ENCODE measurements at regions not wholly inside any gene's neighbourhood (a gene's known extent, or its start where the extent isn't known, plus 50 kb on each side); places are given as distances from the start of the nearest gene placed in this dataset.

GRCh38 chr9:11366585-11367129 is 753.9 kb upstream of the PTPRD start:
- Mint-ChIP-seq H3K4me3 (no peak overlapping the region), H3K27me3 (no peaks in the 10 kb centered on the region), H3K9me3 (peaks cover 4% of the 10 kb centered on the region), H3K4me1 (no peaks in the 10 kb centered on the region), H3K27ac (no peak overlapping the region), H3K36me3 (no peaks in the 10 kb centered on the region)
- CTCF ChIA-PET, result no interaction called here
- no peak for DNase-seq

- CTCF ChIA-PET, result no interaction called here
- Mint-ChIP-seq H3K4me3 (no peak overlapping the region), H3K27me3 (no peaks in the 10 kb centered on the region), H3K36me3 (no peaks in the 10 kb centered on the region), H3K9me3 (peaks cover 20% of the 10 kb centered on the region), H3K4me1 (no peaks in the 10 kb centered on the region), H3K27ac (no peak overlapping the region)
- no peak for DNase-seq
Measured at GRCh38 chr9:11374926-11375325, 762.1 kb upstream of the PTPRD start.

- CTCF ChIA-PET, result no interaction called here
- Mint-ChIP-seq H3K4me1 (no peaks in the 10 kb centered on the region), H3K9me3 (peaks cover 24% of the 10 kb centered on the region), H3K36me3 (no peaks in the 10 kb centered on the region), H3K27me3 (no peaks in the 10 kb centered on the region), H3K4me3 (no peak overlapping the region), H3K27ac (no peak overlapping the region)
- DNase-seq, result no peak
Measured at GRCh38 chr9:11402621-11403020, 789.8 kb upstream of the PTPRD start.

GRCh38 chr9:11414241-11414640 is 801.4 kb upstream of the PTPRD start:
- Mint-ChIP-seq H3K27me3 (no peaks in the 10 kb centered on the region), H3K4me3 (no peak overlapping the region), H3K36me3 (no peaks in the 10 kb centered on the region), H3K4me1 (no peaks in the 10 kb centered on the region), H3K27ac (no peak overlapping the region), H3K9me3 (peaks cover 11% of the 10 kb centered on the region)
- DNase-seq, result no peak
- CTCF ChIA-PET, result no interaction called here

- H3K27me3 Mint-ChIP-seq, result no peaks in the 10 kb centered on the region
- CTCF ChIA-PET, result no interaction called here
- no peak overlapping the region for H3K4me3 Mint-ChIP-seq
- no peak for DNase-seq
- no peaks in the 10 kb centered on the region for H3K4me1 Mint-ChIP-seq
- H3K27ac Mint-ChIP-seq, result no peak overlapping the region
- H3K36me3 Mint-ChIP-seq, result no peaks in the 10 kb centered on the region
- H3K9me3 Mint-ChIP-seq, result peaks cover 13% of the 10 kb centered on the region
Measured at GRCh38 chr9:11417782-11418181, 805.0 kb upstream of the PTPRD start.

- Mint-ChIP-seq H3K9me3 (peaks cover 18% of the 10 kb centered on the region), H3K36me3 (no peaks in the 10 kb centered on the region), H3K27ac (no peak overlapping the region)
Measured at GRCh38 chr9:11431490-11431889, 818.7 kb upstream of the PTPRD start.

GRCh38 chr9:11432361-11432760 is 819.6 kb upstream of the PTPRD start:
- Mint-ChIP-seq H3K27me3 (no peaks in the 10 kb centered on the region), H3K9me3 (peaks cover 17% of the 10 kb centered on the region)
- CTCF ChIA-PET, result no interaction called here

More at GRCh38 chr9:11431490-11431889, 818.7 kb upstream of the PTPRD start:
- CTCF ChIA-PET, result no interaction called here
- DNase-seq, result no peak
- Mint-ChIP-seq H3K27me3 (no peaks in the 10 kb centered on the region), H3K4me1 (no peaks in the 10 kb centered on the region), H3K4me3 (no peak overlapping the region)

GRCh38 chr9:11443631-11444030 is 830.8 kb upstream of the PTPRD start:
- DNase-seq, result no peak
- Mint-ChIP-seq H3K36me3 (no peaks in the 10 kb centered on the region), H3K27me3 (no peaks in the 10 kb centered on the region), H3K4me1 (no peaks in the 10 kb centered on the region), H3K27ac (no peak overlapping the region), H3K9me3 (peaks cover 15% of the 10 kb centered on the region), H3K4me3 (no peak overlapping the region)
- CTCF ChIA-PET, result no interaction called here

More at GRCh38 chr9:11432361-11432760, 819.6 kb upstream of the PTPRD start:
- no peak overlapping the region for H3K27ac Mint-ChIP-seq
- H3K36me3 Mint-ChIP-seq, result no peaks in the 10 kb centered on the region
- DNase-seq, result no peak
- H3K4me3 Mint-ChIP-seq, result no peak overlapping the region
- no peaks in the 10 kb centered on the region for H3K4me1 Mint-ChIP-seq

GRCh38 chr9:11457825-11458790 is 845.3 kb upstream of the PTPRD start:
- Mint-ChIP-seq H3K36me3 (no peaks in the 10 kb centered on the region), H3K4me1 (no peaks in the 10 kb centered on the region), H3K4me3 (no peak overlapping the region), H3K9me3 (peaks cover 4% of the 10 kb centered on the region), H3K27ac (no peak overlapping the region), H3K27me3 (no peaks in the 10 kb centered on the region)
- DNase-seq, result no peak
- CTCF ChIA-PET, result no interaction called here

GRCh38 chr9:11469745-11470144 is 856.9 kb upstream of the PTPRD start:
- Mint-ChIP-seq H3K4me1 (no peaks in the 10 kb centered on the region), H3K9me3 (peaks cover 4% of the 10 kb centered on the region), H3K4me3 (no peak overlapping the region), H3K27me3 (no peaks in the 10 kb centered on the region), H3K36me3 (no peaks in the 10 kb centered on the region), H3K27ac (no peak overlapping the region)
- CTCF ChIA-PET, result no interaction called here
- DNase-seq, result no peak

GRCh38 chr9:11471321-11471720 is 858.5 kb upstream of the PTPRD start:
- DNase-seq, result no peak
- Mint-ChIP-seq H3K27ac (no peak overlapping the region), H3K4me3 (no peak overlapping the region), H3K9me3 (peaks cover 4% of the 10 kb centered on the region), H3K36me3 (no peaks in the 10 kb centered on the region), H3K4me1 (no peaks in the 10 kb centered on the region), H3K27me3 (no peaks in the 10 kb centered on the region)
- CTCF ChIA-PET, result no interaction called here

- Mint-ChIP-seq H3K36me3 (no peaks in the 10 kb centered on the region), H3K27me3 (no peaks in the 10 kb centered on the region), H3K4me3 (no peak overlapping the region), H3K4me1 (no peaks in the 10 kb centered on the region), H3K9me3 (peaks cover 17% of the 10 kb centered on the region), H3K27ac (no peak overlapping the region)
- DNase-seq, result no peak
- CTCF ChIA-PET, result no interaction called here
Measured at GRCh38 chr9:11500780-11501179, 888.0 kb upstream of the PTPRD start.

- Mint-ChIP-seq H3K4me3 (no peak overlapping the region), H3K27me3 (no peaks in the 10 kb centered on the region), H3K27ac (no peak overlapping the region), H3K4me1 (no peaks in the 10 kb centered on the region), H3K9me3 (peaks cover 20% of the 10 kb centered on the region), H3K36me3 (no peaks in the 10 kb centered on the region)
- DNase-seq, result no peak
- CTCF ChIA-PET, result no interaction called here
Measured at GRCh38 chr9:11506980-11507379, 894.2 kb upstream of the PTPRD start.

- H3K9me3 Mint-ChIP-seq, result peaks cover 2% of the 10 kb centered on the region
Measured at GRCh38 chr9:11537566-11537965, 924.8 kb upstream of the PTPRD start.

GRCh38 chr9:11542781-11543180 is 930.0 kb upstream of the PTPRD start:
- no peak for DNase-seq
- CTCF ChIA-PET, result no interaction called here
- Mint-ChIP-seq H3K9me3 (peaks cover 6% of the 10 kb centered on the region), H3K4me1 (no peaks in the 10 kb centered on the region), H3K4me3 (no peak overlapping the region), H3K27ac (no peak overlapping the region), H3K27me3 (no peaks in the 10 kb centered on the region), H3K36me3 (no peaks in the 10 kb centered on the region)

More at GRCh38 chr9:11537566-11537965, 924.8 kb upstream of the PTPRD start:
- Mint-ChIP-seq H3K27ac (no peak overlapping the region), H3K4me3 (no peak overlapping the region), H3K36me3 (no peaks in the 10 kb centered on the region), H3K4me1 (no peaks in the 10 kb centered on the region), H3K27me3 (no peaks in the 10 kb centered on the region)
- CTCF ChIA-PET, result no interaction called here
- DNase-seq, result no peak

Data from activated naive CD4-positive, alpha-beta T cell treated with anti-CD3 and anti-CD28 coated beads, Interleukin-2, amount 10 ng/mL, durations not matched to agents 7 days and 5 days (primary cell).